ENCODE measurements at regions not wholly inside any gene's neighbourhood (a gene's known extent, or its start where the extent isn't known, plus 50 kb on each side); places are given as distances from the start of the nearest gene placed in this dataset.

GRCh38 chr2:62441824-62442223 lies 64.2 kb downstream of the TMEM17 start:
- H3K9me3 ChIP-seq (ENCODE audit: insufficient read depth, low read depth, low read length), result no peaks in the 10 kb centered on the region
- H3K79me2 ChIP-seq (ENCODE audit: control insufficient read depth, insufficient read depth, low read length, poor library complexity), result no peaks in the 10 kb centered on the region
- no peak overlapping the region for H2BK12ac ChIP-seq (ENCODE audit: low read length)
- no peak overlapping the region for H3K9ac ChIP-seq (ENCODE audit: low read length)
- H3K4me2 ChIP-seq (ENCODE audit: low read length), result no peak overlapping the region
- DNase-seq, result no peak
- H3K4me3 ChIP-seq (ENCODE audit: low read depth, low read length), result no peak overlapping the region
- no peaks in the 10 kb centered on the region for H3K4me1 ChIP-seq (ENCODE audit: control insufficient read depth in 1 of 2, insufficient read depth in 2 of 2, low read length in 2 of 2)
- no CpG with 5 or more reads among the region's 6 CpGs for WGBS (ENCODE audit: extremely low coverage, insufficient coverage, insufficient read length)
- no peaks in the 10 kb centered on the region for H3K27me3 ChIP-seq (ENCODE audit: insufficient read depth, low read length)
- no peak overlapping the region for H3K27ac ChIP-seq (ENCODE audit: low read depth, low read length)
- no peak overlapping the region for H2BK5ac ChIP-seq (ENCODE audit: low read depth, low read length, poor library complexity)
- H3K23ac ChIP-seq (ENCODE audit: low read length), result no peak overlapping the region
- H3K18ac ChIP-seq (ENCODE audit: low read length), result no peak overlapping the region
- no peaks in the 10 kb centered on the region for H3K79me1 ChIP-seq (ENCODE audit: low read length)
- H2AFZ ChIP-seq (ENCODE audit: insufficient read depth, low read length, poor library complexity), result no peak overlapping the region
- no peak overlapping the region for H3K4ac ChIP-seq (ENCODE audit: low read depth, low read length)
- no peak overlapping the region for H2BK120ac ChIP-seq (ENCODE audit: insufficient read depth, low read length, poor library complexity)
- H4K12ac ChIP-seq (ENCODE audit: low read depth, low read length), result no peak overlapping the region
- H2AK5ac ChIP-seq (ENCODE audit: low read length), result no peak overlapping the region
- no peaks in the 10 kb centered on the region for H3K36me3 ChIP-seq (ENCODE audit: control insufficient read depth in 1 of 2, insufficient read depth in 2 of 2, low read length in 2 of 2)
- H4K91ac ChIP-seq (ENCODE audit: low read depth, low read length), result no peak overlapping the region
- H3K14ac ChIP-seq (ENCODE audit: low read length), result no peak overlapping the region
- H4K8ac ChIP-seq (ENCODE audit: low read depth, low read length), result no peak overlapping the region

GRCh38 chr2:62441421-62441820 lies 64.6 kb downstream of the TMEM17 start:
- Histone ChIP-seq H3K9ac (ENCODE audit: low read length) (no peak overlapping the region), H4K91ac (ENCODE audit: low read depth, low read length) (no peak overlapping the region), H3K14ac (ENCODE audit: low read length) (no peak overlapping the region), H3K27ac (ENCODE audit: low read depth, low read length) (no peak overlapping the region), H3K23ac (ENCODE audit: low read length) (no peak overlapping the region), H3K27me3 (ENCODE audit: insufficient read depth, low read length) (no peaks in the 10 kb centered on the region), H3K4ac (ENCODE audit: low read depth, low read length) (no peak overlapping the region), H2BK120ac (ENCODE audit: insufficient read depth, low read length, poor library complexity) (no peak overlapping the region), H3K4me2 (ENCODE audit: low read length) (no peak overlapping the region), H3K79me2 (ENCODE audit: control insufficient read depth, insufficient read depth, low read length, poor library complexity) (no peaks in the 10 kb centered on the region), H3K79me1 (ENCODE audit: low read length) (no peaks in the 10 kb centered on the region), H2BK5ac (ENCODE audit: low read depth, low read length, poor library complexity) (no peak overlapping the region), H3K4me3 (ENCODE audit: low read depth, low read length) (no peak overlapping the region), H2BK12ac (ENCODE audit: low read length) (no peak overlapping the region), H4K12ac (ENCODE audit: low read depth, low read length) (no peak overlapping the region), H2AK5ac (ENCODE audit: low read length) (no peak overlapping the region), H3K9me3 (ENCODE audit: insufficient read depth, low read depth, low read length) (no peaks in the 10 kb centered on the region), H2AFZ (ENCODE audit: insufficient read depth, low read length, poor library complexity) (no peak overlapping the region), H3K4me1 (ENCODE audit: control insufficient read depth in 1 of 2, insufficient read depth in 2 of 2, low read length in 2 of 2) (no peaks in the 10 kb centered on the region), H4K8ac (ENCODE audit: low read depth, low read length) (no peak overlapping the region), H3K18ac (ENCODE audit: low read length) (no peak overlapping the region), H3K36me3 (ENCODE audit: control insufficient read depth in 1 of 2, insufficient read depth in 2 of 2, low read length in 2 of 2) (no peaks in the 10 kb centered on the region)
- no peak for DNase-seq
- no CpG with 5 or more reads among the region's 5 CpGs for WGBS (ENCODE audit: extremely low coverage, insufficient coverage, insufficient read length)

GRCh38 chr2:62440281-62440946 lies 65.6 kb downstream of the TMEM17 start:
- Histone ChIP-seq H3K4ac (ENCODE audit: low read depth, low read length) (no peak overlapping the region), H3K18ac (ENCODE audit: low read length) (no peak overlapping the region), H2BK5ac (ENCODE audit: low read depth, low read length, poor library complexity) (no peak overlapping the region), H3K9me3 (ENCODE audit: insufficient read depth, low read depth, low read length) (no peaks in the 10 kb centered on the region), H2BK120ac (ENCODE audit: insufficient read depth, low read length, poor library complexity) (no peak overlapping the region), H3K79me1 (ENCODE audit: low read length) (no peaks in the 10 kb centered on the region), H4K91ac (ENCODE audit: low read depth, low read length) (no peak overlapping the region), H3K4me3 (ENCODE audit: low read depth, low read length) (no peak overlapping the region), H3K4me1 (ENCODE audit: control insufficient read depth in 1 of 2, insufficient read depth in 2 of 2, low read length in 2 of 2) (no peaks in the 10 kb centered on the region), H3K4me2 (ENCODE audit: low read length) (no peak overlapping the region), H3K14ac (ENCODE audit: low read length) (no peak overlapping the region), H4K12ac (ENCODE audit: low read depth, low read length) (no peak overlapping the region), H4K8ac (ENCODE audit: low read depth, low read length) (no peak overlapping the region), H3K27ac (ENCODE audit: low read depth, low read length) (no peak overlapping the region), H3K79me2 (ENCODE audit: control insufficient read depth, insufficient read depth, low read length, poor library complexity) (no peaks in the 10 kb centered on the region), H3K9ac (ENCODE audit: low read length) (no peak overlapping the region), H2AFZ (ENCODE audit: insufficient read depth, low read length, poor library complexity) (no peak overlapping the region), H3K27me3 (ENCODE audit: insufficient read depth, low read length) (no peaks in the 10 kb centered on the region), H2BK12ac (ENCODE audit: low read length) (no peak overlapping the region), H3K36me3 (ENCODE audit: control insufficient read depth in 1 of 2, insufficient read depth in 2 of 2, low read length in 2 of 2) (no peaks in the 10 kb centered on the region), H3K23ac (ENCODE audit: low read length) (no peak overlapping the region), H2AK5ac (ENCODE audit: low read length) (no peak overlapping the region)
- WGBS (ENCODE audit: extremely low coverage, insufficient coverage, insufficient read length), result no CpG with 5 or more reads among the region's 6 CpGs
- DNase-seq, result no peak

- H3K14ac ChIP-seq (ENCODE audit: low read length), result no peak overlapping the region
- no peak overlapping the region for H2AFZ ChIP-seq (ENCODE audit: insufficient read depth, low read length, poor library complexity)
- H3K79me2 ChIP-seq (ENCODE audit: control insufficient read depth, insufficient read depth, low read length, poor library complexity), result no peaks in the 10 kb centered on the region
- no peak overlapping the region for H3K4me3 ChIP-seq (ENCODE audit: low read depth, low read length)
- no peaks in the 10 kb centered on the region for H3K4me1 ChIP-seq (ENCODE audit: control insufficient read depth in 1 of 2, insufficient read depth in 2 of 2, low read length in 2 of 2)
- no peaks in the 10 kb centered on the region for H3K36me3 ChIP-seq (ENCODE audit: control insufficient read depth in 1 of 2, insufficient read depth in 2 of 2, low read length in 2 of 2)
- H3K9me3 ChIP-seq (ENCODE audit: insufficient read depth, low read depth, low read length), result no peaks in the 10 kb centered on the region
- no peak overlapping the region for H2BK5ac ChIP-seq (ENCODE audit: low read depth, low read length, poor library complexity)
- H3K4ac ChIP-seq (ENCODE audit: low read depth, low read length), result no peak overlapping the region
- no peak for DNase-seq
- no peak overlapping the region for H2AK5ac ChIP-seq (ENCODE audit: low read length)
- no peak overlapping the region for H3K4me2 ChIP-seq (ENCODE audit: low read length)
- H3K27ac ChIP-seq (ENCODE audit: low read depth, low read length), result no peak overlapping the region
- WGBS (ENCODE audit: extremely low coverage, insufficient coverage, insufficient read length), result no CpG with 5 or more reads among the region's 3 CpGs
- no peaks in the 10 kb centered on the region for H3K27me3 ChIP-seq (ENCODE audit: insufficient read depth, low read length)
- no peak overlapping the region for H2BK12ac ChIP-seq (ENCODE audit: low read length)
- no peak overlapping the region for H4K12ac ChIP-seq (ENCODE audit: low read depth, low read length)
- no peak overlapping the region for H4K8ac ChIP-seq (ENCODE audit: low read depth, low read length)
- no peak overlapping the region for H3K23ac ChIP-seq (ENCODE audit: low read length)
- no peak overlapping the region for H3K18ac ChIP-seq (ENCODE audit: low read length)
- no peak overlapping the region for H3K9ac ChIP-seq (ENCODE audit: low read length)
- no peak overlapping the region for H2BK120ac ChIP-seq (ENCODE audit: insufficient read depth, low read length, poor library complexity)
- no peak overlapping the region for H4K91ac ChIP-seq (ENCODE audit: low read depth, low read length)
- no peaks in the 10 kb centered on the region for H3K79me1 ChIP-seq (ENCODE audit: low read length)
These were observed 66.6 kb downstream of the TMEM17 start for GRCh38 chr2:62439425-62439824.

Data from trophoblast cell (in vitro differentiated cells and primary cell).